Smooth muscle cell (in vitro differentiated cells): ENCODE measurements at regions not wholly inside any gene's neighbourhood (a gene's known extent, or its start where the extent isn't known, plus 50 kb on each side); places are given as distances from the start of the nearest gene placed in this dataset.

Experiments used
- DNase-seq: peaks from one replicate; lab custom pipeline; 2025; ENCODE audit not compliant: unreplicated experiment; lab: John Stamatoyannopoulos, UW
- H2AFZ ChIP-seq: fragments of 200-600 bp; sonication (generic); 2 replicates; pipeline ENCODE4 v1.6.0; 2016; ENCODE audit warnings: antibody characterized with exemption, low read depth, mild to moderate bottlenecking
- H3F3A ChIP-seq: fragments of 200-600 bp; sonication (generic); 2 replicates; pipeline ENCODE4 v1.6.0; 2017; ENCODE audit warnings: antibody characterized with exemption, low read depth
- H3K27ac ChIP-seq: fragments of 200-600 bp; sonication (generic); 2 replicates; pipeline ENCODE4 v1.5.1; 2016; ENCODE audit warnings: low read depth, mild to moderate bottlenecking
- H3K27me3 ChIP-seq: fragments of 200-600 bp; sonication (generic); 2 replicates; pipeline ENCODE4 v1.6.1; 2016; ENCODE audit warnings: low read depth, mild to moderate bottlenecking
- H3K36me3 ChIP-seq: fragments of 200-600 bp; sonication (generic); 2 replicates; pipeline ENCODE4 v1.5.1; 2016; ENCODE audit warnings: low read depth
- H3K4me1 ChIP-seq: fragments of 200-600 bp; sonication (generic); 2 replicates; pipeline ENCODE4 v1.5.1; 2016; ENCODE audit warnings: low read depth
- H3K4me2 ChIP-seq: fragments of 200-600 bp; sonication (generic); 2 replicates; pipeline ENCODE4 v1.6.0; 2016; ENCODE audit warnings: mild to moderate bottlenecking
- H3K4me3 ChIP-seq: fragments of 200-600 bp; sonication (generic); 2 replicates; pipeline ENCODE4 v1.5.1; 2016; ENCODE audit warnings: mild to moderate bottlenecking
- H3K79me2 ChIP-seq: fragments of 200-600 bp; sonication (generic); 2 replicates; pipeline ENCODE4 v1.6.0; 2016; ENCODE audit warnings: low read depth, mild to moderate bottlenecking
- H3K9ac ChIP-seq: fragments of 200-600 bp; sonication (generic); 2 replicates; pipeline ENCODE4 v1.6.0; 2016; ENCODE audit warnings: low read depth
- H3K9me3 ChIP-seq: fragments of 200-600 bp; sonication (generic); replicated peaks from 2 replicates; pipeline ENCODE4 v1.5.1; 2016; ENCODE audit warnings: low read depth
- H4K20me1 ChIP-seq: fragments of 200-600 bp; sonication (generic); 2 replicates; pipeline ENCODE4 v1.6.0; 2016; ENCODE audit warnings: low read depth
- WGBS: methylation state at CpG from one replicate; pipeline ENCODE4 v1.1.7; 2016; ENCODE audit warnings: low lambda C conversion rate; 5-methylcytosine and 5-hydroxymethylcytosine counted together
- TF ChIP-seq, protein P1 (sequence below): fragments of 200-600 bp; sonication (generic); IDR thresholded peaks from 2 replicates; pipeline ENCODE4 v1.5.1; 2017; ENCODE audit warnings: borderline replicate concordance, mild to moderate bottlenecking, antibody characterized with exemption; ENCODE audit not compliant: insufficient read depth, poor library complexity, severe bottlenecking

GRCh38 chr11:35083431-35084238 lies 55.3 kb upstream of the CD44 start:
- H3F3A ChIP-seq = no peaks in the 10 kb centered on the region
- no peaks in the 10 kb centered on the region for H3K27me3 ChIP-seq
- peak overlapping the region; percentile 85 for H3K27ac ChIP-seq
- no peaks in the 10 kb centered on the region for H4K20me1 ChIP-seq
- no peaks in the 10 kb centered on the region for H3K36me3 ChIP-seq
- peak overlapping the region; percentile 65 for H3K4me2 ChIP-seq
- no peaks in the 10 kb centered on the region for H3K9me3 ChIP-seq
- no peak for DNase-seq
- H2AFZ ChIP-seq = no peak overlapping the region
- WGBS = 67% methylated on average over 11 of the region's 11 CpGs
- H3K4me3 ChIP-seq = no peak overlapping the region
- H3K9ac ChIP-seq = peak overlapping the region; percentile 48
- no peaks in the 10 kb centered on the region for H3K4me1 ChIP-seq
- no peaks in the 10 kb centered on the region for H3K79me2 ChIP-seq
- TF ChIP-seq, protein P1, sequence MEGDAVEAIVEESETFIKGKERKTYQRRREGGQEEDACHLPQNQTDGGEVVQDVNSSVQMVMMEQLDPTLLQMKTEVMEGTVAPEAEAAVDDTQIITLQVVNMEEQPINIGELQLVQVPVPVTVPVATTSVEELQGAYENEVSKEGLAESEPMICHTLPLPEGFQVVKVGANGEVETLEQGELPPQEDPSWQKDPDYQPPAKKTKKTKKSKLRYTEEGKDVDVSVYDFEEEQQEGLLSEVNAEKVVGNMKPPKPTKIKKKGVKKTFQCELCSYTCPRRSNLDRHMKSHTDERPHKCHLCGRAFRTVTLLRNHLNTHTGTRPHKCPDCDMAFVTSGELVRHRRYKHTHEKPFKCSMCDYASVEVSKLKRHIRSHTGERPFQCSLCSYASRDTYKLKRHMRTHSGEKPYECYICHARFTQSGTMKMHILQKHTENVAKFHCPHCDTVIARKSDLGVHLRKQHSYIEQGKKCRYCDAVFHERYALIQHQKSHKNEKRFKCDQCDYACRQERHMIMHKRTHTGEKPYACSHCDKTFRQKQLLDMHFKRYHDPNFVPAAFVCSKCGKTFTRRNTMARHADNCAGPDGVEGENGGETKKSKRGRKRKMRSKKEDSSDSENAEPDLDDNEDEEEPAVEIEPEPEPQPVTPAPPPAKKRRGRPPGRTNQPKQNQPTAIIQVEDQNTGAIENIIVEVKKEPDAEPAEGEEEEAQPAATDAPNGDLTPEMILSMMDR = no peak

DNA sequence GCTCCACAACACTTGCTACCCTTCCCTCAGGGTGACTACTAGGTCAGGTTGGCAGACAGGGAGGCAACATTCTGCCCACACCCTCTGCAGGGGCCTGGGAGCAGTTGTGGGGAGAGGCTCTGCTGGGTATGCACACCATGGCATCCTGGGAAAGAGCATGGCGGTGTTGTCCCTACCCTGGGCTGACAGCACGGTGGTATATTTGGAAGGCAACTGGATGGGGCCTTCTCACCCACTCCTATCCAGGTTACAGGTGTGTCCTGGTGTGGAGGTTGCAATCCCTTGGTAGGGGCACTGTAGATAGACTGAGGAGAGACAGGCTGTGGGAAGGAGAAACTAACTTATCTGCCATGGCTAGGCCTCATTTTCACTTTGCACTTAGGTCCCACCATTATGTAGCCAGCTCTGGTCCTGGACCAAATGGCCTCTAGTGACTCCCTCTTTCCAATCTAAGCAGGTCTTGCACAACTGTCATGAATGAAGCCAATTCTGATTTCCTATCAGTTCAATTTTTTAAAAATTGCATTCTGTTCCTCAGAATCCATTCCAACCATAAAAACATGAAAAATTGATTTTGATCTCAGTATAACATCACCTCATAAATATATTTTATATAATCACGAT lies 54.0 kb upstream of the CD44 start:
- 97% methylated on average over 3 of the region's 3 CpGs for WGBS
- DNase-seq = no peak
- Histone ChIP-seq H4K20me1 (no peaks in the 10 kb centered on the region), H3K36me3 (no peaks in the 10 kb centered on the region), H3K4me2 (no peak overlapping the region), H3K4me3 (no peak overlapping the region), H3K27me3 (no peaks in the 10 kb centered on the region), H3K9ac (no peak overlapping the region), H3K4me1 (no peaks in the 10 kb centered on the region), H2AFZ (no peak overlapping the region), H3F3A (no peaks in the 10 kb centered on the region), H3K27ac (no peak overlapping the region), H3K79me2 (no peaks in the 10 kb centered on the region), H3K9me3 (no peaks in the 10 kb centered on the region)
- TF ChIP-seq, protein P1 = no peak

DNA sequence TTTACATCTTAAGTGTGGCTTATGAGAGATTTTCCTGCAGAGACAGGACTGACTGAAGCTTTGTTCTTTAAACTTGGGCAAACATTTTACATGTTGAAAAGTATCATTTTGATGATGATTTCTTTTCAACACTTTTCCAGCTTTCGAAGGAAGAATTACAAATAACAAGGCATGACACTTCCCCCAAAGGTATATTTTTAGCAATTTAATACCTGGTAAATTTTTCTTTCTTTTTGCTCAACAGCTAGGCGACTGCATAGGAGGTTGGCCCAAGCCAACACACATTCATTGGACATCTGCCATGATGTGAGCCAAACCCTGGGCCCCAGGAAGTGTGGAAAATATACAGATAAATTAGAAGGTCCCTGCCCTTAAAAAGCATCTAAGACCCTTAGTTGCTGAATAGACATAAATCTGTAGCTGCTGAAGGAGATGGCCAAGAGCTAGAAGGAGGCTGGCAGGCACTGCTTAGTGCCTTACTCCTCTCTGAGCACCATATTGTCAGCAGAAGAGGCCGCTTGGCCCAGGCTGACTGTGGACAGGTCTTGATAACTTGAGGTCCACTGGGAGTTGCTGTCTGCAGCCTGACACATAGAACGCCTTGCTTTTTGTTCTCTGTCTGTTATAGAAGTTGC lies 53.3 kb upstream of the CD44 start:
- H3K36me3 ChIP-seq = no peaks in the 10 kb centered on the region
- H3K27ac ChIP-seq = no peak overlapping the region
- H3K4me1 ChIP-seq = no peaks in the 10 kb centered on the region
- no peak for DNase-seq
- H4K20me1 ChIP-seq = no peaks in the 10 kb centered on the region
- 98% methylated on average over 4 of the region's 4 CpGs for WGBS
- no peaks in the 10 kb centered on the region for H3K9me3 ChIP-seq
- no peaks in the 10 kb centered on the region for H3K79me2 ChIP-seq
- H3K27me3 ChIP-seq = no peaks in the 10 kb centered on the region
- H3K4me2 ChIP-seq = no peak overlapping the region
- no peak overlapping the region for H3K9ac ChIP-seq
- H2AFZ ChIP-seq = no peak overlapping the region
- no peak overlapping the region for H3K4me3 ChIP-seq
- TF ChIP-seq, protein P1 = no peak
- H3F3A ChIP-seq = no peaks in the 10 kb centered on the region
